Progenitor cell of endocrine pancreas (in vitro differentiated cells): ENCODE measurements at regions not wholly inside any gene's neighbourhood (a gene's known extent, or its start where the extent isn't known, plus 50 kb on each side); places are given as distances from the start of the nearest gene placed in this dataset.

Source experiments
- DNase-seq: peaks from one replicate; pipeline ENCODE4 v3.0.0; 2021; ENCODE audit warnings: low spot score; ENCODE audit not compliant: unreplicated experiment
- H3K27ac Mint-ChIP-seq: 2 replicates; pipeline ENCODE4 v1.8.0; 2021; ENCODE audit warnings: mild to moderate bottlenecking, moderate library complexity, mixed read lengths
- H3K27me3 Mint-ChIP-seq: 2 replicates; pipeline ENCODE4 v1.8.0; 2021; ENCODE audit warnings: mixed read lengths
- H3K36me3 Mint-ChIP-seq: 2 replicates; pipeline ENCODE4 v1.8.0; 2022; ENCODE audit warnings: mixed read lengths; ENCODE audit not compliant: insufficient read depth
- H3K4me1 Mint-ChIP-seq: 2 replicates; pipeline ENCODE4 v1.8.0; 2021; ENCODE audit warnings: low read depth, mixed read lengths
- H3K4me3 Mint-ChIP-seq: 2 replicates; pipeline ENCODE4 v1.8.0; 2021; ENCODE audit warnings: low read depth, mild to moderate bottlenecking, moderate library complexity, mixed read lengths
- H3K9me3 Mint-ChIP-seq: 2 replicates; pipeline ENCODE4 v1.8.0; 2021; ENCODE audit warnings: low read depth, mixed read lengths
- CTCF ChIP-seq: fragments of 200-600 bp; sonication (generic); IDR thresholded peaks from one replicate; pipeline ENCODE4 v1.5.0; 2021; ENCODE audit warnings: antibody characterized with exemption, mild to moderate bottlenecking; ENCODE audit not compliant: unreplicated experiment

DNA sequence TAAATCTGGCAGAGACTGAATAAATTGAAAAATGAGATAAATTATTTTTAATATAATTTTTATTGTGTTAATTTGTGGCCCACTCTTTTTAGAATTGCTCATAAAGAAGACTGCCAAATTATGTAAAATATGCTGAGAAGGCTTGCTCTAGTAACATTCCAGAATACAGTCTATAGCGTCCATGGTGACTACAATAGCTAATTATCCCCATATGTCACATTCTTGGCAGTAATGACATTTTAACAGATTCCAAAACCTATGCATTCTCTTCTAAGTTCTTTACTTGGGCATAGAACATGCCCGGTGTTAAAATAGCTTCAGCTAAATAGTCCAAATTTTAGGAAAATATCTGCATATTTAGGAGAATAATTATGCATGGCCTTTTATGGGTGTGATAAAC is 697.0 kb upstream of the SEMA6A start:
- no peak overlapping the region for H3K4me3 Mint-ChIP-seq
- H3K9me3 Mint-ChIP-seq: peaks cover 5% of the 10 kb centered on the region
- DNase-seq: no peak
- TF ChIP-seq CTCF: no peak
- no peaks in the 10 kb centered on the region for H3K27me3 Mint-ChIP-seq
- no peak overlapping the region for H3K27ac Mint-ChIP-seq
- H3K36me3 Mint-ChIP-seq: no peaks in the 10 kb centered on the region
- H3K4me1 Mint-ChIP-seq: peaks cover 5% of the 10 kb centered on the region

DNA sequence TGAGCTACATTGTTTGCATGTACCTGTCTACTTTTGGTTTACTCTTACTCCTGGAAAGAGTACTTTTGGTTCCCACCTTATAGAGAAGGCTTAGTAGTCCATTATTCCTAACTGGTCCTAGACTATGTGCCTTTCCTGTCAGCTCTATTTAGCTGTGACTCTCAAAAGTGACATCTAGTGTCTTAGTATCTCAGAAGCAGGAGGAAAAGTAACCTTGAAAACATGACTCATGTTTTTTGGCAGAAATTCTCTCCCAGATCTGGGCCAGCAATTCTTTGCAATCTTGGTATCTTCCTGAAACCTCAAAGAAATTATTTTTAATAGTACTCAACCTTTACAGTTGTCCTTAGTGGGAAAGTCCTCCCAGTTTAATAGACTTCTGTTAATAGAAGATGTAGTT is 691.7 kb upstream of the SEMA6A start:
- H3K9me3 Mint-ChIP-seq: peaks cover 19% of the 10 kb centered on the region

DNA sequence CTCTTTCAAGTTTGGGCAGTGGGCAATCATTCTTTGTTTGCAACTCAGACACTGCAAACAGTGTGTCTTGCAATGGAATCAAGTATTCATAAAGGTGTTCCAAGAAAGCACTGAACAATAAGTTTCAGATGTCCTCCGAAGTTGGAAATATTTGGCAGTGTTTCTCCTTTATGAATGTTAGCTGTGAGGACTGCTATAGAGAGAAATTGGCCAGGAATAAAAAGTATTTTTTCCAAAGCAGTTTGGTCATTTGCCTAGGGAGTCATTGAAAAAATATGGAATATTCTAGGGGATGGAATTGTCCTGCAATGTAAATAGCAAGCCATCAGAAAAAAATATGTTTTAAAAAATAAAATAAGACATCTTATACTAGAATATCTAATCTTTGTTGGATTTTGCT is 688.6 kb upstream of the SEMA6A start:
- Mint-ChIP-seq H3K27me3 (no peaks in the 10 kb centered on the region), H3K9me3 (peaks cover 19% of the 10 kb centered on the region), H3K4me1 (no peaks in the 10 kb centered on the region), H3K4me3 (no peak overlapping the region), H3K36me3 (peaks cover 3% of the 10 kb centered on the region), H3K27ac (no peak overlapping the region)
- no peak for DNase-seq
- no peak for TF ChIP-seq CTCF

More for the DNA sequence above, 691.7 kb upstream of the SEMA6A start:
- no peak for DNase-seq
- H3K36me3 Mint-ChIP-seq: peaks cover 3% of the 10 kb centered on the region
- H3K4me3 Mint-ChIP-seq: no peak overlapping the region
- TF ChIP-seq CTCF: no peak
- H3K4me1 Mint-ChIP-seq: no peaks in the 10 kb centered on the region
- no peak overlapping the region for H3K27ac Mint-ChIP-seq
- no peaks in the 10 kb centered on the region for H3K27me3 Mint-ChIP-seq

DNA sequence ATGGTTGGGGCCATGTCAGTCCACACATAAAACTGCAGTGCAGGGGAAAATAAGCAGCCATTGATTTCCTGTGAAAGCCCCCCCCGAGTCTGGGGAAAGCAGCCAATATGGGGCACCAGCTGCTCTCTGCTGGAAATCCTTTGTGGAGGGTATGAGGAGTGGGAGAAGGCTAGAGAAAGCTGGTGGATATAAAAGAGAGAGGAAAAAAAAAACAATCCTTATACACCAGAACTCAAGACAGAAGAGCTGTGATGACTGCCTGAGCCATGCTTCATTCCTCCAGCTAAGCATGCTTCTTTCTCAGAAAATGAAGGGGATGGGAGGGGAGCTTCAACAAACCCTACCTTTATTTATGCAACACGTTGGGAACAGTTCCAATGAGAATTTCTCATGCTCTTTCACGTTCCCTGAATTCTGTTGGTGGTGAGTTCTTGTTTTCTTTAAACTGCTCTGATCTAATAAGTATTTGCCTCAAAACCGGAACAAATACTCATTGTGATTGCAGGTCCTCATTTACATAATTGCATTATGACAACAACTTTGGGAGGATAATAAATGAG is 688.0 kb upstream of the SEMA6A start:
- H3K36me3 Mint-ChIP-seq: peaks cover 3% of the 10 kb centered on the region
- no peak for TF ChIP-seq CTCF
- H3K9me3 Mint-ChIP-seq: peaks cover 19% of the 10 kb centered on the region
- no peaks in the 10 kb centered on the region for H3K4me1 Mint-ChIP-seq
- no peak overlapping the region for H3K4me3 Mint-ChIP-seq
- no peak overlapping the region for H3K27ac Mint-ChIP-seq
- DNase-seq: no peak
- no peaks in the 10 kb centered on the region for H3K27me3 Mint-ChIP-seq

DNA sequence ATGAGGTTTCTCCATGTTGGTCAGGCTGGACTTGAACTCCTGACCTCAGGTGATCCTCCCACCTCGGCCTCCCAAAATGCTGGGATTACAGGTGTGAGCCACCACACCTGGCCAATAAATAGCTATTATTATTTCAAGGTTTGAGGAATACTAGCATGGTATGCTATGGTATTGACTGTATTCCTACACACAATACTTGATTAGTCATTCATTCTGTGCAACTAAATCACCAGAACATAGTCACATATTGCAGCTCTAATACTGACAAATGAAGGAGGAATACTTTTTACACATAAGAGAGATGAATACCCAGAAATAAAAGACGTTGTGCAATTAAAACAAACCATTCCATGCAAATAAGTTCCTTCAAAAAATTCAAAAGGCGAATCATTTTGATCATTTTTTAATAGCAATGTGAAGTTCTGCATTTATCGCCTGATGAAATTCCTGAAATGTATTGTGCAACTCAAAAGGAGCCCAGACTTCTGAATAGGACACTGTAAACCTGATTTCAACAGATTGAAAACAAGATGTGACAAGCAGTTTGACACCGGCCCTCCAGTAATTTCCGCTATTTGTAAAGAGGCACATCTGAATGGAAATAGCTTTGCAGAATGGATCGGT is 687.4 kb upstream of the SEMA6A start:
- no peaks in the 10 kb centered on the region for H3K4me1 Mint-ChIP-seq
- TF ChIP-seq CTCF: no peak
- H3K36me3 Mint-ChIP-seq: peaks cover 3% of the 10 kb centered on the region
- no peak overlapping the region for H3K4me3 Mint-ChIP-seq
- H3K27ac Mint-ChIP-seq: no peak overlapping the region
- peaks cover 19% of the 10 kb centered on the region for H3K9me3 Mint-ChIP-seq
- no peak for DNase-seq
- no peaks in the 10 kb centered on the region for H3K27me3 Mint-ChIP-seq
